Upper lobe of left lung (tissue), 4 donors: ENCODE measurements at regions not wholly inside any gene's neighbourhood (a gene's known extent, or its start where the extent isn't known, plus 50 kb on each side); places are given as distances from the start of the nearest gene placed in this dataset.

ENCODE experiments used
- CTCF ChIP-seq, 6 experiments: fragments of 450-650 bp in 4 of 6; fragments of 200-600 bp in 2 of 6; sonication (generic) in 2 of 6; IDR thresholded peaks; one replicate each; pipeline ENCODE4 v1.5.1; 2016 to 2019; ENCODE audit warnings: antibody characterized with exemption in 6 of 6
- POLR2A ChIP-seq, 4 donors: fragments of 450-650 bp; IDR thresholded peaks; one replicate each; pipeline ENCODE4 v1.5.1; 2016 to 2017; ENCODE audit warnings: antibody characterized with exemption in 4 of 4, mild to moderate bottlenecking in 2 of 4
- POLR2AphosphoS5 ChIP-seq, 2 donors: sonication (generic); formaldehyde crosslinking; IDR thresholded peaks; one replicate each; pipeline ENCODE4 v1.5.1; 2017; ENCODE audit warnings: antibody characterized with exemption in 2 of 2

GRCh38 chrX:137215467-137215866, 181.7 kb upstream of the GPR101 start:
- no peak for TF ChIP-seq CTCF (IDR thresholded peaks at IDR 0.05)
- TF ChIP-seq POLR2A (IDR thresholded peaks at IDR 0.05): no peak
- no peak for TF ChIP-seq POLR2AphosphoS5 (IDR thresholded peaks at IDR 0.05)
